Daoy (cell line): ENCODE measurements at regions not wholly inside any gene's neighbourhood (a gene's known extent, or its start where the extent isn't known, plus 50 kb on each side); places are given as distances from the start of the nearest gene placed in this dataset.

Experiments
- DNase-seq: peaks from one replicate; pipeline ENCODE4 v3.0.0-alpha.2; 2015; ENCODE audit warnings: low read depth

DNA sequence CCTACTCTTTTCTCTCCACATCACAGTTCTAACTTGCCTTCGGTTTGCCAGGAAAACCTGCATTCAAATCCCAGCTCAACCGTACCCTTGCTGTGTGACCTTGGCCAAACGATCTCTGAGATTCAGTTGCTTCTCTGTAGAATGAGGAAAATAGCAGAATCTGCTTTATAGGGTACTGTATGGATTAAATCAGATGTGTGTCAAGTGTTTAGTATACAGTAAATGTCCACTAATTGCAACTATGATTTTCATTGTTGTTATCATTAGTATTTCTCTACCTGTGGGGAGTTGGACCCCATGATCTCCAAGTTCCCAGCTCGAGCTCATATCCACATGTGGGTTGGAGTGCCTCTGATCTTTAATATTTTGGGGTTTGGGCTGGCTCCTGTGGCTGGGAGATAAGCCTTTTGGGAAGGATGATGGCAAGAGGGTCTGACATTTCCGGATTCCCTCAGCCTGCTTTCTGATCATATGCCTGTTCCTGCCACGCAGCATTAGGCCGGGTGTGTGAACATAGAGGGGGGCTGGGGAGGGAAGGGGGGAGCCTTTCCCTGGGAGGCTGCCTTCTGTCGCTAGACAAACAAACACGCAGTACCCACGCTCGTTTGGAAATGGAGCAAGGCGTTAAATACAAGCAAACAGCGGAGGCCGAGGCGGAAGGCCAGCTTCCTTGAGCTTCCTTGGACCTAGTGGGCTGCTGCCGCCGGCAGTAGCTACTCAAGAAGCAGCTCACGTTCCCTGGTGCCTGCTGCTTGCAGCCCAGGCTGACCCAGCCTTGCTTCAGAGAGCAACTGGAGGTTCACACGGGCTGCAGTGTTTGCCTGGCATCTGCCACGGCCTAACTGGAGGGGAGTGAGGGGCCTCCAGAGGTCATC, 213.5 kb upstream of the LHX5 start:
- no peak for DNase-seq

- DNase-seq: peak; percentile 85
Measured at GRCh38 chr12:113684053-113684907, 212.6 kb upstream of the LHX5 start.

DNA sequence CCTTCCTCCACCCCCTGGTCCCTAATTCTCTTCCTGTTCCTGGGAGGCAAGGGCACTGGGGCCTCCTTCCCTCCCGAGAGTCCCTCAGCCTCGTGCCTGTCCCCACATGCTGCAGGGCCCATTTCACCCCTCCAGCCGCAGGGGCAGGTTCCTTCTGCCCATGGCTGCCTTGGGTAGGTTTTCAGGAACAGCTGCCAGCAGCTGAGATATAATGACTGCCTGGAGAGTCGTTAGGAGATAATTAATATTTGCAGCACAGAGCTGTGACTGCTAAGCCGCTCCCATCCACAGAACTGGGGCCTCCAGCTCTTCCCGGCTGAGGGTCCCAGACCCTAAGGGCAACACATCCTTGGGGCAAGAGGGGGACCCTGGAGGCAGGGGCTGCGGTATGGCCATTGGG, 211.9 kb upstream of the LHX5 start:
- no peak for DNase-seq

DNA sequence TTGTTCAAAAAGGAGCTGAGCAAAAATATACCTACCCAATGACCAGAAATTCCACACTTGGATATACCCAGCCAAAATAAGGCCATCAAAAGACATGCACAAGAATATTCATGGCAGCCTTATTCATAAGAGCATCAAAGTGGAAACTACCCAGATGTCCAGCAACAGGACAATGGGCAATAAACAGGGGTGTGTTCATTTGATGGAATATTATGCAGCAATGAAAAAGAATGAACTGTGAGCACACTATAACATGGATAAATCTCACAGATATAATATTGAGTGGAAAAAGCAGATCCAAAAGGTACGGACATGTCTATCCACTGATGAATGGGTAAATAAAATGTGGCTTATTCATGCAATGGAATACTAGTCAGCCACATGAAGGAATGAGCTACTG, 209.2 kb upstream of the LHX5 start:
- no peak for DNase-seq

DNA sequence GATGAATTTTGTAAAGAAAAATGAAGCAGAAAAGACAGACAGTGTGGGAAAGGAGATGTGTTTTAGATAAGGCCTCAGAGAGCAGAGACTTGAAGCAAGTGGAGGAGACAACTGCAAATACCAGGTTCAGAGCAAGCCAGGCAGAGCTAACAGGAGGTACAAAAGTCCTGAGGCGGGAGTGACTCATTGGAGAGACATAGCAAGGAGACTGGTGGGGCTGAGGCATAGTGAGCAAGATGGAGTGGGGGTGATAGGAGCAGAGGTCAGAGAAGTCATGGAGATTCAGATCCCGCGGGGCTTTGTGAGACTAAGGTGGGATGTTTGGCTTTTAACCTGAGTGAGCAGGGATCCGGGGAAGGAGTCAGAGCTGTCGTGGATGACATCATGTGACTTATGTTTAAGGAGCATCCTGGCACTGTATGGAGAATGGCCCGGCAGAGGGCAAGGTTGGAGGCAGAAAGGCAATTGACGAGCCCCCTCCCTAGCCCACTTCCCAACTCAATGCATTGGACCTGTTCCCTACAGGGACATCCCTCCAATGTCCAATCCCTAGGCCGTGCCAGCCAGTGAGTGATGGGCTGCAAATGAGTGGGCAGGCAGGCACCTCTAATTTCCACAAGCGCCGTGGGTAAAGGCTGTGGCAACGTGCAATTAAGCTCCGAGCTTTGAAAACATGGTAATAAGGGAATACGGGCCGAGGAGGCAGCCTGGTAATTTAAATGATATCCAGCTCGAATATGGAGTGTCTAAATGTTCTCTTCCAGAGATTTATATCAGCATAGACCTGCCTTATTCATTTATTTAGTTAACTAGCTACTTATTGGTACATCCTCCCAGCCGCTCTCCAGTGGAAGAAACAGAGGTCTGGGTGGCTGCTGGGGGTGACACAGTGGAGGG, 206.8 kb upstream of the LHX5 start:
- peak; percentile 76 for DNase-seq

GRCh38 chr12:113676547-113676946, 204.9 kb upstream of the LHX5 start:
- DNase-seq: no peak

DNA sequence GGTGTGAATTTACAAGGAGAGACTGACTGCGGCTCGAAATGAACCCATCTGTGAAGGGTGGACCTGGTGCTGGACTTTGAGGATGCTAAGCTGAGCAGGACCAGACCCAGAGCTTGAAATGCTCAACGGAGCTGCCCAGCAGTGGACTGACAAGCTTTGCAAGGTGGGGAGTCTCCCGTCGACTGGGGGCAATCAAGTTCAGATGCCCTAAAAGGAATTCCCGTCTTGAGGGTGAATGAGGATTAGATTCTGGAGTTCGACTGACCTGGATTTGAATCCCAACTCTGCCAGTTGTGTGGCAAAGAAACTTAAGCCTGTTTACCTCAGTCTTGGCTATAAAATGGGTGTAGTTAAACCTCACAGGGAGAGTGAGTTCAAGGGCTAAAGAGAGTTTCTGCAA, 204.4 kb upstream of the LHX5 start:
- DNase-seq: no peak

DNA sequence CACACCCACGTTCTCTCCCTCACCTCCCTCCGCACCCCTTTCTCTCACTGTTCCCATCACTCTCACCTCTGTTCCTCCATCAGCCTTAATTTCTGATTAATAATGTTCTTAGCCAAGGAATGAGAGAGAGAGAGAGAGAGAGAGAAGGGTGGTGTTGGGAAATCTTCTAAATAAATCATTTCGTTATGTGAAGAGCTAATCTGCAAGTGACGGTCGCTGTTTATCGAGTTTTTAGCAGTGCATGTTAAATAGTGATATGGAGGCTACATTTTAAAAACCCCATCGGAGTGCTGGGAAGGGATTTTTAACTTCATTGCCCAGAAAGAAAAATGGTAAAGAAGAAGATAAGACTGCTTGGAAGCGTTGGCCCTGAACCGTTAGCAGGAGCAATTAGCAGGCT, 203.3 kb upstream of the LHX5 start:
- DNase-seq: no peak

DNA sequence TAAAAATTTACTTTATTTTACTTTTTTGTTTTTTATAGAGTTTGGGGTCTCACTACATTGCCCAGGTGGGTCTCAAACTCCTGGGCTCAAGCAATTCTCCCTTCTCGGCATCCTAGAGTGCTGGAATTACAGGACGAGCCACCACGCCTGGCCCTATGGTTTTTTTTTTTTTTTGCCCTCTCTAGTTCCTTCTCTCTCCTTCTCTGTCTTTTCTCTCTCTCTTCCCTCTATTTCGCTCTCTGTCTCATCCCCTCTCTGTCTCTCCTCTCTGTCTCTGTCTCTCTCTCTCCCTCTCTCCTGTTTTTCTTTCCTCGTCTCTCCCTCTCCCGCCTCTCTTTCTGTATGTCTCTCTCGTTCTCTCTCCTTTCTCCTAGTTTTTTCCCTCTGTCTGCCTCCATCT, 202.6 kb upstream of the LHX5 start:
- no peak for DNase-seq

DNA sequence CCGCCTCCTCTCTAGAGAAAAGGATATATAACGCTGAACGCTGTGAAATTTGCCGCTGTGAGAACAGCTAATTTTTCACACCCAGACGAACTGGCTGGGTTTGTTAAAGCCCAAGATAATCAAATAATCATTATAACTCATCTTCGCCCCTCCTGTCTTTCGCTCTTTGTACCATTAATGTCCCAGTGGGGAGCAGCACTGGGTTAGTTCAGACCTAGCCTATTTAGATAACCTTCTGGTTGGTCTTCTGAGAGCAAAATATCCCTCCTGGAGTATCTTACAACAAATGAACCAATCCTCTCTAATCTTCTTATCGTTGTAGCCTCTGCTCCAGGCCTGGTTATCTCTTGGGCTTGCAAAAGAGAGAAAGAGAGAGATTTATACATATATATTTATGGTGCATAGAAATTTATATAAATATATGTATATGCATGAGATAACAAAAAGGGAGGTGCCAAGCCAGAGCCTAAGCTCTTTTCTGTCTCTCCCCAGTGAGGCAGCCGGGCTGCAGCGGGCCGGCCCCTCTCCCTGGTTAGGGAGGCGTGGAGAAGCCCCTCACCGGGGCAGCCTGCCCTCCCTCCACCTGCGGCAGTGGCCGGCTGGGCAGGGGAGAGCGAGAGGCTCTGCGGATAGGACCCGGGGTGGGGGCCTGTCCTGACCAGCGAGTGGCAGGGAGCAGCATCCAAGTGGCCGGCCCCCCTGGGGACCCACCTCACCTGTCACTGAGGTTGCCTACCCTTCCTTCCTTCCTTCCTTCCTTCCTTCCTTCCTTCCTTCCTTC, 202.0 kb upstream of the LHX5 start:
- no peak for DNase-seq

- DNase-seq: no peak
Measured at GRCh38 chr12:113670742-113671141, 199.1 kb upstream of the LHX5 start.

DNA sequence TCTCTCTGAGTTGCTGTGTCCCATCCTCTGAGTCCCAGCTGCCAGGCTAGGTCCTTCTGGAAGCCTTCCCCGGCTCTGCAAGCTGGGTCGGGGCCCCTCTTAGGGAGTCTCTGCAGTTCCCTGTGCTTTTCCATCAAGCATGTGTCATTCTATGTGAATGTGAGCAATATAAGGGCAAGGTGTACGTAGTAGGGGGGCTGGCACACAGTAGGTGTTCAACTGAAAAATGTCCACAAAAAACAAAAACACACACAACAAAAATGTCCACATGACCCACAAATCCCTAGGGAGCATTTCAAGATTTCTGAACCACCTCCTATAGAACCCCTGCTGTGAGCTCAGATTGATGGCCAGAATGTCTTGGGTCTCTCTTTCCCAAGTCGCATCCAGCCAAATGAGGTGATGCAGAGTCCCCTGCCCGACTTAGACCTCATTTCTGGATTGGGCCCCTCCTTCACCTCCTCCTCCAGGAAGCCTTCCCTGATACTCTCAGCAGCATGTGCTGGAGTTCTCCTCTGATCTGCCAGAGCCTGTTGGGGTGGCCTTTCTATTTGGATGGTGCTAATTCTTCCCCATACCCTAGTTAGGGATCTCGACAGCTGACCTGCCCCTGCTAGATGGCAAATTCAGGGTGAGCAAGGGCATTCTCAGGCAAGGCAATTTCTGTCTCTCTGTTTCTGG, 196.1 kb upstream of the LHX5 start:
- DNase-seq: no peak

- DNase-seq: no peak
Measured at GRCh38 chr12:113667095-113667494, 195.4 kb upstream of the LHX5 start.

DNA sequence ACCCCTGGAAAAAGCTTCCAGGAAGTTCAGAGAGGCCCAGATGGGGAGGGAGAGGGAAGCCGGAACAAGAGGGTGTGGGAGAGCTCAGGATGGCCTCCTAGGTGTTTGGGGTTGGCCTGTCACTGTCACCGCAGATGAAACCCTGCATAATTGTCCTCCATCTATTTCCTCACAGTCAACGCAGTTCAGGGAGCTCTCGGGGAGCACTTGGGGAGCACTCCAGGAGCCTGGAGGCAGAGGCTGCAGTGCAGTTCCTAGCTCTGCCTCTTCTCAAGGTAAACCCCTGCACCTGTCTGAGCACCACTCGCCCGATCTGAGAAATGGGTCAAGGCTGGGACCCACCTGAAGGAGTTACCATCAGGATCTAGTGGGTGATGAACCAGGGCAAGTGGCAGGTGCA, 194.6 kb upstream of the LHX5 start:
- no peak for DNase-seq

DNA sequence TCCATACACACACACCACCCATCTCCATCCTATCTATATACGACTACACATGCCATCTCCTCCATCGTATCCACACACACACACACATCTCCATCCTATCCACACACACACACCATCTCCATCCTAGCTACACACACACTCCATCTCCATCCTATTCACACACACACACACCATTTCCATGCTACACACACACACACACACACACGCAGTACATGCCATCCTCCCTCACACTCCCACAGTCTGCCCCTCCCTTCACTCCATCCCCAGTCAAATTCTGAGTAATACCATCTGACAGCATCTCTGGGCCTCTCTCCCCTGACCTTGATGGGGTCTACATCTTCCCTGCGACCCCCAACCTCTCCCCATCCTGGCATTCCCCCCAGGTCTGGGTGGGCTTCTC, 193.8 kb upstream of the LHX5 start:
- no peak for DNase-seq

GRCh38 chr12:113664224-113664681, 192.6 kb upstream of the LHX5 start:
- DNase-seq: no peak

GRCh38 chr12:113663396-113663795, 191.7 kb upstream of the LHX5 start:
- DNase-seq: no peak

- no peak for DNase-seq
Measured at GRCh38 chr12:113660936-113661335, 189.3 kb upstream of the LHX5 start.

- DNase-seq: no peak
Measured at GRCh38 chr12:113659416-113659815, 187.7 kb upstream of the LHX5 start.

GRCh38 chr12:113659015-113659414, 187.3 kb upstream of the LHX5 start:
- DNase-seq: no peak
